GM18505 (cell line): ENCODE measurements at regions not wholly inside any gene's neighbourhood (a gene's known extent, or its start where the extent isn't known, plus 50 kb on each side); places are given as distances from the start of the nearest gene placed in this dataset.
A peak's percentile ranks its signal among the peaks of the same experiment; 100 is the strongest.

Experiments used
- ATAC-seq: cut with Tn5 transposase; IDR thresholded peaks from one replicate; pipeline ENCODE4 v1.9.1; 2021; ENCODE audit not compliant: unreplicated experiment
- POLR2A ChIP-seq: IDR thresholded peaks from 4 replicates; pipeline ENCODE4 v1.6.1; 2011; ENCODE audit warnings: borderline replicate concordance; ENCODE audit not compliant: insufficient read depth, insufficient read length; ENCODE audit errors: extremely low read depth

GRCh38 chr4:110955748-110956147 lies 332.9 kb upstream of the PITX2 start:
- ATAC-seq, result no peak

GRCh38 chr4:110959041-110959643 lies 336.3 kb upstream of the PITX2 start:
- no peak for ATAC-seq

More at GRCh38 chr4:110955748-110956147, 332.9 kb upstream of the PITX2 start:
- no peak for TF ChIP-seq POLR2A

GRCh38 chr4:110961066-110961465 lies 338.2 kb upstream of the PITX2 start:
- no peak for ATAC-seq
- no peak for TF ChIP-seq POLR2A

More at GRCh38 chr4:110959041-110959643, 336.3 kb upstream of the PITX2 start:
- TF ChIP-seq POLR2A, result no peak

GRCh38 chr4:110962616-110963015 lies 339.7 kb upstream of the PITX2 start:
- ATAC-seq, result no peak

GRCh38 chr4:110963662-110964280 lies 340.9 kb upstream of the PITX2 start:
- ATAC-seq, result no peak
- no peak for TF ChIP-seq POLR2A

More at GRCh38 chr4:110962616-110963015, 339.7 kb upstream of the PITX2 start:
- TF ChIP-seq POLR2A, result no peak

GRCh38 chr4:110967936-110968335 lies 345.1 kb upstream of the PITX2 start:
- no peak for TF ChIP-seq POLR2A
- ATAC-seq, result no peak

- TF ChIP-seq POLR2A, result no peak
- ATAC-seq, result peak; percentile 93
Measured at GRCh38 chr4:110970642-110971041, 347.8 kb upstream of the PITX2 start.

- TF ChIP-seq POLR2A, result no peak
- ATAC-seq, result no peak
Measured at GRCh38 chr4:110975338-110975737, 352.5 kb upstream of the PITX2 start.

GRCh38 chr4:110977554-110977953 lies 354.7 kb upstream of the PITX2 start:
- no peak for ATAC-seq
- TF ChIP-seq POLR2A, result no peak

- TF ChIP-seq POLR2A, result no peak
- no peak for ATAC-seq
Measured at GRCh38 chr4:110978761-110979160, 355.9 kb upstream of the PITX2 start.

- TF ChIP-seq POLR2A, result no peak
- ATAC-seq, result no peak
Measured at GRCh38 chr4:110982486-110982885, 359.6 kb upstream of the PITX2 start.

GRCh38 chr4:110988722-110989121 lies 365.8 kb upstream of the PITX2 start:
- no peak for TF ChIP-seq POLR2A

GRCh38 chr4:110989125-110989524 lies 366.2 kb upstream of the PITX2 start:
- ATAC-seq, result no peak
- TF ChIP-seq POLR2A, result no peak

More at GRCh38 chr4:110988722-110989121, 365.8 kb upstream of the PITX2 start:
- no peak for ATAC-seq

GRCh38 chr4:110994781-110995180 lies 371.9 kb upstream of the PITX2 start:
- TF ChIP-seq POLR2A, result no peak
- no peak for ATAC-seq
